Liver (tissue), 8 donors: ENCODE measurements at regions not wholly inside any gene's neighbourhood (a gene's known extent, or its start where the extent isn't known, plus 50 kb on each side); places are given as distances from the start of the nearest gene placed in this dataset.

Experiments used
- DNase-seq: peaks from one replicate; pipeline ENCODE4 v3.0.0-alpha.2; 2017; ENCODE audit warnings: low spot score
- H3K27ac ChIP-seq, 2 donors: one replicate each; pipeline ENCODE4 v1.7.0; 2013; ENCODE audit warnings: inconsistent platforms in 2 of 2, low read length in 2 of 2, control low read depth in 1 of 2, low read depth in 1 of 2, mild to moderate bottlenecking in 1 of 2
- H3K27me3 ChIP-seq, 4 donors: one replicate each; pipeline versions ENCODE4 v1.6.1 to v1.7.0; 2013; ENCODE audit warnings: low read length in 3 of 4, inconsistent platforms in 1 of 4, mild to moderate bottlenecking in 1 of 4, moderate library complexity in 1 of 4; ENCODE audit not compliant: control insufficient read depth in 4 of 4, insufficient read depth in 4 of 4
- H3K36me3 ChIP-seq, 4 donors: one replicate each; pipeline versions ENCODE4 v1.6.1 to v1.7.0; 2013; ENCODE audit warnings: low read length in 3 of 4, mild to moderate bottlenecking in 3 of 4, low read depth in 1 of 4, moderate library complexity in 1 of 4; ENCODE audit not compliant: control insufficient read depth in 4 of 4, insufficient read depth in 3 of 4
- H3K4me1 ChIP-seq, 4 donors: one replicate each; pipeline versions ENCODE4 v1.6.1 to v1.7.0; 2013; ENCODE audit warnings: low read length in 3 of 4, mild to moderate bottlenecking in 3 of 4, moderate library complexity in 1 of 4; ENCODE audit not compliant: control insufficient read depth in 4 of 4, insufficient read depth in 4 of 4
- H3K4me3 ChIP-seq, 3 donors: one replicate each; pipeline versions ENCODE4 v1.6.1 to v1.7.0; 2013; ENCODE audit warnings: low read length in 3 of 3, control low read depth in 1 of 3, low read depth in 1 of 3, mild to moderate bottlenecking in 1 of 3
- H3K9ac ChIP-seq, 2 donors: one replicate each; pipeline ENCODE4 v1.7.0; 2013; ENCODE audit warnings: low read length in 2 of 2, mild to moderate bottlenecking in 2 of 2, moderate library complexity in 2 of 2, control low read depth in 1 of 2, low read depth in 1 of 2
- H3K9me3 ChIP-seq, 4 donors: one replicate each; pipeline versions ENCODE4 v1.6.1 to v1.7.0; 2013; ENCODE audit warnings: low read length in 3 of 4; ENCODE audit not compliant: control insufficient read depth in 4 of 4
- CTCF ChIP-seq: fragments of 150-350 bp; IDR thresholded peaks from 2 replicates; pipeline ENCODE4 v1.5.1; 2017; ENCODE audit warnings: improper control_type of control experiment, low read depth, low read length; ENCODE audit not compliant: missing input control
- EGR1 ChIP-seq, 2 donors: IDR thresholded peaks; 2 replicates each; pipeline ENCODE4 v1.6.1; 2016 to 2018; ENCODE audit warnings: antibody characterized with exemption in 2 of 2, low read depth in 2 of 2
- FOXA1 ChIP-seq: IDR thresholded peaks from 2 replicates; pipeline ENCODE4 v1.6.1; 2016; ENCODE audit warnings: antibody characterized with exemption
- FOXA2 ChIP-seq: IDR thresholded peaks from 2 replicates; pipeline ENCODE4 v1.6.1; 2016; ENCODE audit warnings: antibody characterized with exemption
- GABPA ChIP-seq, 2 donors: IDR thresholded peaks in 1 of 2; conservative IDR thresholded peaks in 1 of 2; 2 replicates each; pipeline ENCODE4 v1.6.1; 2016; ENCODE audit warnings: antibody characterized with exemption in 2 of 2, mild to moderate bottlenecking in 1 of 2, moderate library complexity in 1 of 2
- HNF4A ChIP-seq, 2 donors: conservative IDR thresholded peaks; 2 replicates each; pipeline ENCODE4 v1.6.1; 2016; ENCODE audit warnings: antibody characterized with exemption in 2 of 2, mild to moderate bottlenecking in 2 of 2
- JUND ChIP-seq, 2 donors: IDR thresholded peaks; 2 replicates each; pipeline ENCODE4 v1.6.1; 2016; ENCODE audit warnings: antibody characterized with exemption in 2 of 2
- NR2F2 ChIP-seq: IDR thresholded peaks from 2 replicates; pipeline ENCODE4 v1.6.1; 2016; ENCODE audit warnings: antibody characterized with exemption
- RAD21 ChIP-seq, 2 donors: IDR thresholded peaks; 2 replicates each; pipeline ENCODE4 v1.6.1; 2016; ENCODE audit warnings: antibody characterized with exemption in 2 of 2, mild to moderate bottlenecking in 2 of 2
- RXRA ChIP-seq, 2 donors: IDR thresholded peaks; 2 replicates each; pipeline ENCODE4 v1.6.1; 2017 to 2018; ENCODE audit warnings: antibody characterized with exemption in 2 of 2, mild to moderate bottlenecking in 1 of 2
- SP1 ChIP-seq: IDR thresholded peaks from 2 replicates; pipeline ENCODE4 v1.6.1; 2018; ENCODE audit warnings: antibody characterized with exemption, mild to moderate bottlenecking
- TAF1 ChIP-seq: conservative IDR thresholded peaks from 2 replicates; pipeline ENCODE4 v1.6.1; 2016; ENCODE audit warnings: antibody characterized with exemption, mild to moderate bottlenecking
- YY1 ChIP-seq: IDR thresholded peaks from 2 replicates; pipeline ENCODE4 v1.6.1; 2016; ENCODE audit warnings: antibody characterized with exemption, mild to moderate bottlenecking
- WGBS: extraction: QIAGEN DNeasy Blood & Tissue Kit; methylation state at CpG from one replicate; pipeline ENCODE4 v1.1.7; 2013; 5-methylcytosine and 5-hydroxymethylcytosine counted together
- TF ChIP-seq, protein P1 (sequence below): IDR thresholded peaks from 2 replicates; pipeline ENCODE4 v1.6.1; 2016; ENCODE audit warnings: antibody characterized with exemption
- TF ChIP-seq, protein P2 (sequence below): IDR thresholded peaks from 2 replicates; pipeline ENCODE4 v1.6.1; 2016; ENCODE audit warnings: antibody characterized with exemption
- TF ChIP-seq, protein P3 (sequence below): IDR thresholded peaks from 2 replicates; pipeline ENCODE4 v1.6.1; 2016; ENCODE audit warnings: antibody characterized with exemption
- TF ChIP-seq, protein P4 (sequence below): IDR thresholded peaks from 2 replicates; pipeline ENCODE4 v1.6.1; 2016; ENCODE audit warnings: antibody characterized with exemption, mild to moderate bottlenecking
- donor health status: healthy.
- donor health status: healthy.
- donor health status: healthy.
- donor health status: healthy.
- donor health status: healthy.

DNA sequence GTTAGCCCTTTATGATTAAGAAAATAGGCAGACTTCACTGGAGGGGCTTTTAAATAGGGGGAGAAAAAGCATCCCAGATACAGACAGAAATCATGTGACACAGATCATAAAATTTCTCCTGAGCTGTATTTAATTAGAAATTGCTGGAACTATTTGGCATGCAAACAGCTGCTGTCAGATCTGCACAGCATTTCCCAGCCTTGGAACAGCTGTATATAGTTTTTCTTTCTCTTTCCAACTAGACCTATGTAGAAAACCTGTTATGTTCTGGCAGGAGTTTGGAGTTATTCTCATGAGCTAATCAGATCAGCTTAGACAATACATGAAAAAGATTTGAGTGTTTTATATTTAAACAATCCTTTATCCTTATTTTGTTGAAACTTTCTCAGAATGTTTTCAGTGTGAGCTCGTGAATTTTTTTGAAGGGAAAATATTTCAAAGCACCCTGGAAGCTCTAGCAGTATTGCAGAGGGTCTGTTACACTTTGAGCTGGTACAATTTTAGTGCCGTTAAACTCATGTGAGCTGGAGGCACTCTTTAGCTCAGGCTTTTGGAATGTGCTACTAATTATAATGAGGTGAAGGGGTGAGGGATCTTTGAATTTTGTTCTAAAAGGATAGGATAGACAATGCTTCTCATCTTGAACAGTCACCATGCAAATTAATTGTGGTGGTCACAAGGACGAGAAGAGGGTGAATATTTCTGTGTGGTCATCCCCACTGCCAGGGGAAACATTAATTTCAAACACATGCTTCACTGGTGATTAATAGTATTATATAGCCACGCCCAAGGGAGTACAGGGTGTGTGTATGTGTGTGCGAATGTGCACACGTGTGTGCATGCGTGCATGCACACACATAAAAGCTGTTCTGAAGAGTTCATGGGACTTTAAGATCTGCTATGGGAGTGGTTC is 239.4 kb upstream of the FBXL7 start:
- no peaks in the 10 kb centered on the region for H3K27me3 ChIP-seq
- no peak for TF ChIP-seq GABPA (IDR thresholded peaks at IDR 0.05 in 1 of 2, conservative IDR thresholded peaks at IDR 0.05 in 1 of 2)
- TF ChIP-seq HNF4A (conservative IDR thresholded peaks at IDR 0.05): no peak
- TF ChIP-seq RAD21 (IDR thresholded peaks at IDR 0.05): no peak
- TF ChIP-seq FOXA1: no peak
- no peak for TF ChIP-seq TAF1
- TF ChIP-seq, protein P1, sequence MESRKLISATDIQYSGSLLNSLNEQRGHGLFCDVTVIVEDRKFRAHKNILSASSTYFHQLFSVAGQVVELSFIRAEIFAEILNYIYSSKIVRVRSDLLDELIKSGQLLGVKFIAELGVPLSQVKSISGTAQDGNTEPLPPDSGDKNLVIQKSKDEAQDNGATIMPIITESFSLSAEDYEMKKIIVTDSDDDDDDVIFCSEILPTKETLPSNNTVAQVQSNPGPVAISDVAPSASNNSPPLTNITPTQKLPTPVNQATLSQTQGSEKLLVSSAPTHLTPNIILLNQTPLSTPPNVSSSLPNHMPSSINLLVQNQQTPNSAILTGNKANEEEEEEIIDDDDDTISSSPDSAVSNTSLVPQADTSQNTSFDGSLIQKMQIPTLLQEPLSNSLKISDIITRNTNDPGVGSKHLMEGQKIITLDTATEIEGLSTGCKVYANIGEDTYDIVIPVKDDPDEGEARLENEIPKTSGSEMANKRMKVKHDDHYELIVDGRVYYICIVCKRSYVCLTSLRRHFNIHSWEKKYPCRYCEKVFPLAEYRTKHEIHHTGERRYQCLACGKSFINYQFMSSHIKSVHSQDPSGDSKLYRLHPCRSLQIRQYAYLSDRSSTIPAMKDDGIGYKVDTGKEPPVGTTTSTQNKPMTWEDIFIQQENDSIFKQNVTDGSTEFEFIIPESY: no peak
- TF ChIP-seq YY1: no peak
- no peak for TF ChIP-seq SP1
- TF ChIP-seq, protein P2, sequence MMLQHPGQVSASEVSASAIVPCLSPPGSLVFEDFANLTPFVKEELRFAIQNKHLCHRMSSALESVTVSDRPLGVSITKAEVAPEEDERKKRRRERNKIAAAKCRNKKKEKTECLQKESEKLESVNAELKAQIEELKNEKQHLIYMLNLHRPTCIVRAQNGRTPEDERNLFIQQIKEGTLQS: no peak
- TF ChIP-seq EGR1 (IDR thresholded peaks at IDR 0.05; ENCODE audit: low read depth in 2 of 2): no peak
- TF ChIP-seq, protein P3, sequence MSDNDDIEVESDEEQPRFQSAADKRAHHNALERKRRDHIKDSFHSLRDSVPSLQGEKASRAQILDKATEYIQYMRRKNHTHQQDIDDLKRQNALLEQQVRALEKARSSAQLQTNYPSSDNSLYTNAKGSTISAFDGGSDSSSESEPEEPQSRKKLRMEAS: no peak
- TF ChIP-seq, protein P4, sequence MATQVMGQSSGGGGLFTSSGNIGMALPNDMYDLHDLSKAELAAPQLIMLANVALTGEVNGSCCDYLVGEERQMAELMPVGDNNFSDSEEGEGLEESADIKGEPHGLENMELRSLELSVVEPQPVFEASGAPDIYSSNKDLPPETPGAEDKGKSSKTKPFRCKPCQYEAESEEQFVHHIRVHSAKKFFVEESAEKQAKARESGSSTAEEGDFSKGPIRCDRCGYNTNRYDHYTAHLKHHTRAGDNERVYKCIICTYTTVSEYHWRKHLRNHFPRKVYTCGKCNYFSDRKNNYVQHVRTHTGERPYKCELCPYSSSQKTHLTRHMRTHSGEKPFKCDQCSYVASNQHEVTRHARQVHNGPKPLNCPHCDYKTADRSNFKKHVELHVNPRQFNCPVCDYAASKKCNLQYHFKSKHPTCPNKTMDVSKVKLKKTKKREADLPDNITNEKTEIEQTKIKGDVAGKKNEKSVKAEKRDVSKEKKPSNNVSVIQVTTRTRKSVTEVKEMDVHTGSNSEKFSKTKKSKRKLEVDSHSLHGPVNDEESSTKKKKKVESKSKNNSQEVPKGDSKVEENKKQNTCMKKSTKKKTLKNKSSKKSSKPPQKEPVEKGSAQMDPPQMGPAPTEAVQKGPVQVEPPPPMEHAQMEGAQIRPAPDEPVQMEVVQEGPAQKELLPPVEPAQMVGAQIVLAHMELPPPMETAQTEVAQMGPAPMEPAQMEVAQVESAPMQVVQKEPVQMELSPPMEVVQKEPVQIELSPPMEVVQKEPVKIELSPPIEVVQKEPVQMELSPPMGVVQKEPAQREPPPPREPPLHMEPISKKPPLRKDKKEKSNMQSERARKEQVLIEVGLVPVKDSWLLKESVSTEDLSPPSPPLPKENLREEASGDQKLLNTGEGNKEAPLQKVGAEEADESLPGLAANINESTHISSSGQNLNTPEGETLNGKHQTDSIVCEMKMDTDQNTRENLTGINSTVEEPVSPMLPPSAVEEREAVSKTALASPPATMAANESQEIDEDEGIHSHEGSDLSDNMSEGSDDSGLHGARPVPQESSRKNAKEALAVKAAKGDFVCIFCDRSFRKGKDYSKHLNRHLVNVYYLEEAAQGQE: no peak
- no peak for TF ChIP-seq NR2F2
- TF ChIP-seq JUND (IDR thresholded peaks at IDR 0.05): no peak
- TF ChIP-seq RXRA (IDR thresholded peaks at IDR 0.05): no peak
- no peak for TF ChIP-seq FOXA2
- TF ChIP-seq CTCF: no peak
- H3K4me1 ChIP-seq: no peaks in the 10 kb centered on the region
- H3K4me3 ChIP-seq: no peak overlapping the region
- no peak overlapping the region for H3K9ac ChIP-seq
- H3K27ac ChIP-seq: no peak overlapping the region
- no peaks in the 10 kb centered on the region for H3K36me3 ChIP-seq
- DNase-seq: no peak
- H3K9me3 ChIP-seq: no peaks in the 10 kb centered on the region
- 78% methylated on average over 7 of the region's 7 CpGs for WGBS
